ENCODE measurements at regions not wholly inside any gene's neighbourhood (a gene's known extent, or its start where the extent isn't known, plus 50 kb on each side); places are given as distances from the start of the nearest gene placed in this dataset.
"Not testable (repeated sequence)": the region's sequence is repeated elsewhere in the genome, so short reads cannot be mapped to it uniquely, and the experiment has no call there.

DNA sequence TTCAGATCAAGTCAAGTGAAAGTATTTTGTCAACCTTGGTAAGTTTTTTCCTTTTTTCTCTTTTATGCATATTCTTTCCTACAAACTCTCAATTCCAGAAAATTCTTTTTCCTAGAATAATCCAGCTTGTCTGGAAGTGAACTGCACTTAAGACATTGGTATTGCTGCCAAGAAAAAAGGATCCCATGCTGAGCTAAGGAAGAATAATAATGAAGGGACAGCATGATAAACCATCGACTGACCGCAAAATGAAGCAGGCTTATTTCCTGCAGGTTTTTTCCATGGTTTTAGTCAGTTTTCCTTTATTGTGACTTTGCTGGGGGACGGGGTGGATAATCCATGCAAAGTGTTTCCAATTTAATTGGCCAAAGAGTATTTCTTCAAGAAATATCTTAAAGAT is 857.6 kb upstream of the SLC35B3 start:
- Histone ChIP-seq H3K9me3 (ENCODE audit: control insufficient read depth, low read depth, low read length) (no peaks in the 10 kb centered on the region), H3K4me1 (ENCODE audit: control insufficient read depth, insufficient read depth, low read length) (no peaks in the 10 kb centered on the region), H3K36me3 (ENCODE audit: control insufficient read depth, insufficient read depth, low read length) (no peaks in the 10 kb centered on the region), H3K27me3 (ENCODE audit: control insufficient read depth, insufficient read depth, low read length) (no peaks in the 10 kb centered on the region), H3K4me3 (ENCODE audit: low read length) (no peak overlapping the region), H3K27ac (ENCODE audit: low read length) (no peak overlapping the region)
- WGBS (ENCODE audit: insufficient coverage, low lambda C conversion rate): 100% methylated on average over 2 of the region's 3 CpGs
- no peak for DNase-seq

DNA sequence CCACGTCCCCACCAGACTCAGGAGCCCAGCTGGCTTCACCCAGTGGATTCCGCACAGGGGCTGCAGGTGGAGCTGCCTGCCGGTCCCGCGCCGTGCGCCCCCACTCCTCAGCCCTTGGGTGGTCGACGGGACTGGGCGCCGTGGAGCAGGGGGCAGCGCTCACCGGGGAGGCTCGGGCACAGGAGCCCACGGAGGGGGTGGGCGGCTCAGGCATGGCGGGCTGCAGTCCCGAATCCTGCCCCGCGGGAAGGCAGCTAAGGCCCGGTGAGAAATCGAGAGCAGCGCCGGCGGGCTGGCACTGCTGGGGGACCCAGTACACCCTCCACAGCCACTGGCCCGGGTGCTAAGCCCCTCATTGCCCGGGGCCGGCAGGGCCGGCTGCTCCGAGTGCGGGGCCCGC is 855.0 kb upstream of the SLC35B3 start:
- not testable (repeated sequence) for H3K27me3 ChIP-seq (ENCODE audit: control insufficient read depth, insufficient read depth, low read length); DNase-seq; H3K4me3 ChIP-seq (ENCODE audit: low read length); H3K4me1 ChIP-seq (ENCODE audit: control insufficient read depth, insufficient read depth, low read length); H3K27ac ChIP-seq (ENCODE audit: low read length); H3K36me3 ChIP-seq (ENCODE audit: control insufficient read depth, insufficient read depth, low read length); H3K9me3 ChIP-seq (ENCODE audit: control insufficient read depth, low read depth, low read length)
- WGBS (ENCODE audit: insufficient coverage, low lambda C conversion rate): no CpG with 5 or more reads among the region's 32 CpGs

DNA sequence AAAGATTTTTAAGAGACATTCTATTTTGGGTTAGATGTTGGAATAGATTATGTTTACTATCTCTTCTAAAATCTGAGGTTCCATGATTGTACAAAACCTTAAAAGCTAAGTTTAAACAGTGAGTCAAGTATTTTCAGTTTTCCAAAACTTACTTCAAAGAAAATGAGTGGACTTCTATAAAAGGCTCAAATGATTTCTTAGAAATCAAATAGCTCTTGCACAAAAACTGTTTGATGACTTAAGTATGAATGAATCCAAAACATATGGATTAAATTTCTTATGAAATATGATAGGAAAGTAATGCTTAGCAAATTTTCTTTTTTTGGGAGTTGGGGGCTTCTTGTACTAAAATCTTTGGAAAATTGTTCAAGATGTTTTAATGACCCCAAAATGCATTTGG is 837.3 kb upstream of the SLC35B3 start:
- no peak overlapping the region for H3K4me3 ChIP-seq (ENCODE audit: low read length)
- DNase-seq: no peak
- no peaks in the 10 kb centered on the region for H3K36me3 ChIP-seq (ENCODE audit: control insufficient read depth, insufficient read depth, low read length)
- H3K27ac ChIP-seq (ENCODE audit: low read length): no peak overlapping the region
- no peaks in the 10 kb centered on the region for H3K4me1 ChIP-seq (ENCODE audit: control insufficient read depth, insufficient read depth, low read length)
- no peaks in the 10 kb centered on the region for H3K27me3 ChIP-seq (ENCODE audit: control insufficient read depth, insufficient read depth, low read length)
- no peaks in the 10 kb centered on the region for H3K9me3 ChIP-seq (ENCODE audit: control insufficient read depth, low read depth, low read length)

DNA sequence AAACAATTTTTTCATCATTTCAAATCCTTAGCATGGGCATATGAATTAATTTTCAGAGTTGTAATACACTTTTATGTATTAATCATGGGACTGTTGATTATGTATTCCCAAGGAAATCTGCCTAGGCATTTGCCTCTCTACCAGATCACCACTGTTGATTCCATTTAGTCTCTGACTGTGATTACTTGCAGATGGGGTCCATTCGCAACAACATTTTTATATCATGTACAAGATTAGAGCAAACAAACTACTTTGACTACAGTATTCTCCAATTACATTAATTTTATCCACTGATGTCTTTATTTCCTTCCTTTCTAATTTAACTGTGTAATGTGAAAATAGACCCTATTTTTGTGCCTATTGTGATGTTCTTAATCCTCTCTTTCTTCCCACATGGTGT is 831.4 kb upstream of the SLC35B3 start:
- Histone ChIP-seq H3K4me3 (ENCODE audit: low read length) (no peak overlapping the region), H3K27me3 (ENCODE audit: control insufficient read depth, insufficient read depth, low read length) (no peaks in the 10 kb centered on the region), H3K36me3 (ENCODE audit: control insufficient read depth, insufficient read depth, low read length) (no peaks in the 10 kb centered on the region), H3K27ac (ENCODE audit: low read length) (no peak overlapping the region), H3K4me1 (ENCODE audit: control insufficient read depth, insufficient read depth, low read length) (no peaks in the 10 kb centered on the region), H3K9me3 (ENCODE audit: control insufficient read depth, low read depth, low read length) (no peaks in the 10 kb centered on the region)
- no CpG with 5 or more reads among the region's 1 CpG for WGBS (ENCODE audit: insufficient coverage, low lambda C conversion rate)
- no peak for DNase-seq

DNA sequence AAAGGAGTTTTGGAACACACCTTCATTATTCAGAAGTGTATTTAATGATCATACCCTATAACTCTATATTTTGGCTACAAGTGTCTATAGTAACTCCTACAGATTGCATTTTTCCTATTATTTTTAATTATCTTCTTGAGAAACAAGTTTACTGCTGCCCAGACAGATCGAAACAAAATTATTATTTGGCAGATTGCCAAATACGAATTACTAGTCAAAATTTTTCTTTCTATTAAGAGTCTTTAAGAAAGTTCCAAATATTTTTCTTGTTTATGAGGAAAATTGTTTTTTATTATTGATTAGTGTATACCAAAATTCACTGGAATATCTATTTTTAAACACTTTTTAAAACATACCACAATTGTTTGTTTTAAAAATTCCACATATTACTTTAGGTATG is 821.9 kb upstream of the SLC35B3 start:
- no peak for DNase-seq
- Histone ChIP-seq H3K36me3 (ENCODE audit: control insufficient read depth, insufficient read depth, low read length) (no peaks in the 10 kb centered on the region), H3K4me3 (ENCODE audit: low read length) (no peak overlapping the region), H3K27me3 (ENCODE audit: control insufficient read depth, insufficient read depth, low read length) (no peaks in the 10 kb centered on the region), H3K27ac (ENCODE audit: low read length) (no peak overlapping the region), H3K4me1 (ENCODE audit: control insufficient read depth, insufficient read depth, low read length) (no peaks in the 10 kb centered on the region), H3K9me3 (ENCODE audit: control insufficient read depth, low read depth, low read length) (no peaks in the 10 kb centered on the region)
- WGBS (ENCODE audit: insufficient coverage, low lambda C conversion rate): 95% methylated on average over 2 of the region's 2 CpGs

DNA sequence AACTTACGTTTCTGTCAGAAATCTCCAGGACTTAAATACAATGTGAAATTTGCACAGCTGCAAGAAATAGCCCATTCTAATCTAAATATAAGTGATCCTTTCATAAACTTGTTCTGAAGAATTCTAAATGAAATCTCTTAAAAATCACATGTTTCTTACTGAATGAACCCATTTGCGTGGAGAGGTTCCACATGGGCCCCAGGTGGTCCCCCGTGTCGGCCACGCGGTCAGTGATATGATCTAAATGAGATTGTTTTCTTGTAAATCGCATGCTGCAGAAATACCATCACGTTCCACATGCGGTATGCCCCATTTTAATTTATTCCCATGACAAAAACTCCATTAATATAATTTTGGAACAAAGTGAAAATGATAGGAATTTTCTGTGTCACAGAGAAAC is 818.9 kb upstream of the SLC35B3 start:
- DNase-seq: no peak
- H3K4me1 ChIP-seq (ENCODE audit: control insufficient read depth, insufficient read depth, low read length): no peaks in the 10 kb centered on the region
- no peak overlapping the region for H3K27ac ChIP-seq (ENCODE audit: low read length)
- H3K9me3 ChIP-seq (ENCODE audit: control insufficient read depth, low read depth, low read length): no peaks in the 10 kb centered on the region
- no peak overlapping the region for H3K4me3 ChIP-seq (ENCODE audit: low read length)
- 87% methylated on average over 4 of the region's 9 CpGs for WGBS (ENCODE audit: insufficient coverage, low lambda C conversion rate)
- H3K36me3 ChIP-seq (ENCODE audit: control insufficient read depth, insufficient read depth, low read length): no peaks in the 10 kb centered on the region
- no peaks in the 10 kb centered on the region for H3K27me3 ChIP-seq (ENCODE audit: control insufficient read depth, insufficient read depth, low read length)

DNA sequence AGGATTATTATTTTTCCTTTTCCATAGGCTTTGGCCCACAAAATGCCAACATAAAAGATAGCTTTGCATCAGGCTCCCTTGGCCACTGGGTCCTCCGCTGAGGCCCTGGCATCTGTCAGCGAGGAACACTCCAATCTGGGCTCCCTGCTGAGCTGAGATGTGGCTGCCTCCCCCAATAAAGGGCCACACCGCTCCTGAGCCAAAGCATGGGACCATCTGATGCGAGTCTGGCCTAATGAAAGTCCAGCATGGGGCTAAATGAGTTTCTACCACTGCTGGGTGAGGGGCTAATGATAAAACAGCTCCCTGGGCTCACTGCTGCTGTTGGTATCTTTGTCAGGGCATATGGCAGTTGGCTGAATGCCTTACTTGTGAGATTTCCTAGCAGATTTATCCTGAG is 817.5 kb upstream of the SLC35B3 start:
- H3K36me3 ChIP-seq (ENCODE audit: control insufficient read depth, insufficient read depth, low read length): no peaks in the 10 kb centered on the region
- DNase-seq: no peak
- H3K27ac ChIP-seq (ENCODE audit: low read length): no peak overlapping the region
- WGBS (ENCODE audit: insufficient coverage, low lambda C conversion rate): no CpG with 5 or more reads among the region's 4 CpGs
- H3K27me3 ChIP-seq (ENCODE audit: control insufficient read depth, insufficient read depth, low read length): no peaks in the 10 kb centered on the region
- H3K4me1 ChIP-seq (ENCODE audit: control insufficient read depth, insufficient read depth, low read length): no peaks in the 10 kb centered on the region
- no peaks in the 10 kb centered on the region for H3K9me3 ChIP-seq (ENCODE audit: control insufficient read depth, low read depth, low read length)
- no peak overlapping the region for H3K4me3 ChIP-seq (ENCODE audit: low read length)

DNA sequence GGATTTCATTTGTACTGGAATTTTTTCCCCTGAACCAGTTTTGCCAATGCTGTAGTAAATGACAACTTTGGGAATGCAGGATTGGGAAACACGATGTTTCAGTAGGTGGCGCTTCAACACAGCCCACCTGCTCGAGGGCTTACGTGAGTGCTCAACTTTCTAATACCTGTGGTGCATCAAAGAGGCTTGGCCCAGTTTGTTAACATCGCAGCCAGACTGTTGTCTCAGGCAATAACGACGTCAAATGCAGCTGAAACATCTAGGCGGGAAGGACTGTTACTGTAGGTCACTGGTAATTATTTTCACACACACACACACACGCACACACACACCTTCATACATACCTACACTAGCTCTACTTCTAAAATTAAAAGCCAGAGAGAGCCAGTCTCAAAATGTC is 815.5 kb upstream of the SLC35B3 start:
- Histone ChIP-seq H3K4me3 (ENCODE audit: low read length) (no peak overlapping the region), H3K4me1 (ENCODE audit: control insufficient read depth, insufficient read depth, low read length) (no peaks in the 10 kb centered on the region), H3K9me3 (ENCODE audit: control insufficient read depth, low read depth, low read length) (no peaks in the 10 kb centered on the region), H3K36me3 (ENCODE audit: control insufficient read depth, insufficient read depth, low read length) (no peaks in the 10 kb centered on the region), H3K27ac (ENCODE audit: low read length) (no peak overlapping the region), H3K27me3 (ENCODE audit: control insufficient read depth, insufficient read depth, low read length) (no peaks in the 10 kb centered on the region)
- DNase-seq: peak; percentile 8 to 10
- no CpG with 5 or more reads among the region's 9 CpGs for WGBS (ENCODE audit: insufficient coverage, low lambda C conversion rate)

DNA sequence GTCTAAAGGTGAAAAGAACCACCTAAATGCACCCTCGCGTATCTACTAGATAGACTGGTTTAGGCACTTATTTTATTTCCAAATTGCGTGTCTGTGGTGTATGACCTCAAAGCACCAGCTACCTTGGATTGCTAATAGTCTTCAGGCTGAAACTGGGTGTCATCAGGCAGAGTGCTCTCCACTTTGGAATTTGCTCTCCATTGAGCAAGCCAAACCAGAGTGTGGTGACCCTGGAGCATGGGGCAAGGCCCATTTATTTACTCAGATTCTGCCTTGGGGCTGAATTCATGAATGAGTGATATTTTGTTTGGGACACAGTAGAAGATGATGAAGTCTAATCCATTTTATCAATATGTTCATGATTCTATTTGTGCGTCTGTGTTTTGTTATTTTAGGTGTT is 812.8 kb upstream of the SLC35B3 start:
- Histone ChIP-seq H3K9me3 (ENCODE audit: control insufficient read depth, low read depth, low read length) (no peaks in the 10 kb centered on the region), H3K36me3 (ENCODE audit: control insufficient read depth, insufficient read depth, low read length) (no peaks in the 10 kb centered on the region), H3K27ac (ENCODE audit: low read length) (no peak overlapping the region), H3K27me3 (ENCODE audit: control insufficient read depth, insufficient read depth, low read length) (no peaks in the 10 kb centered on the region), H3K4me1 (ENCODE audit: control insufficient read depth, insufficient read depth, low read length) (no peaks in the 10 kb centered on the region), H3K4me3 (ENCODE audit: low read length) (no peak overlapping the region)
- WGBS (ENCODE audit: insufficient coverage, low lambda C conversion rate): no CpG with 5 or more reads among the region's 4 CpGs
- no peak for DNase-seq

DNA sequence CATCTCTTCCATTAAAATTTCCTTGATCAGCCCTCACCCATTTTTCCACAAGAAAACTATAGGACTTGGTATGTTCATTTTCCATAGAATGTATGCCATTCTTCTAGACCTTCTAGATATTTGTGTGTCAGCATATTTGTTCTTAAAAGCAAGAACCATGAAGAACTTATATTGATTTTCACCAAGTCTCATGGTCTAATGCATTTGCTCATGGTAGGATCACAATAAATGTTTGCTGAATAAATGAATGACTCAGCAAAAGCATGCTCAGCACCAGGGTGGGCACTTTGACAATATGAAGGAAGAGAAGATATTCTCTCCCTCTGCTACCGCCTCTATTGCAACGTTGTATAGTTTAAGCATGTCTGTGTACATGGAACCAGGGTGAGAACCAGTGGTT is 805.5 kb upstream of the SLC35B3 start:
- no peaks in the 10 kb centered on the region for H3K9me3 ChIP-seq (ENCODE audit: control insufficient read depth, low read depth, low read length)
- no peaks in the 10 kb centered on the region for H3K4me1 ChIP-seq (ENCODE audit: control insufficient read depth, insufficient read depth, low read length)
- DNase-seq: no peak
- no peak overlapping the region for H3K4me3 ChIP-seq (ENCODE audit: low read length)
- no CpG with 5 or more reads among the region's 2 CpGs for WGBS (ENCODE audit: insufficient coverage, low lambda C conversion rate)
- H3K27ac ChIP-seq (ENCODE audit: low read length): no peak overlapping the region
- H3K36me3 ChIP-seq (ENCODE audit: control insufficient read depth, insufficient read depth, low read length): no peaks in the 10 kb centered on the region
- H3K27me3 ChIP-seq (ENCODE audit: control insufficient read depth, insufficient read depth, low read length): no peaks in the 10 kb centered on the region

DNA sequence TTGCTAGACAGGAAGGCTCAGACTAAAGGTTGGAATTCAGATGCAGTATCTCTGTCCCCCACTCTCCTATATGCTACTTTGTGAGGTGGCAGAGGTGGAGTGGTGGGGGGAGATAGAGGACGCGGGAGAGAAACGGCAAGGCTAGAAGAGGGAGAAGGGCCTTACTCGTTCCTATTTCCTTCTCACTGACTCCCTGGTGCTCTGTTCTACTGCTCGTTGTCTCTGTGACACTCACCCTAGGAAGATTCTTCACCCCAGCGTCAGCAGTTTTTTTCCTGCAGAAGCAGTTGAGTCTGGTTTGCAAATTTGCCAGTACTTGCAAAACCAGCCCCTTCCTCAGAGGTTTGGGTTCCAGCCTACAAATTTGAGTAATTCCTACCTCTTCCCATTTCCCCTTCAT is 801.1 kb upstream of the SLC35B3 start:
- H3K27ac ChIP-seq (ENCODE audit: low read length): no peak overlapping the region
- WGBS (ENCODE audit: insufficient coverage, low lambda C conversion rate): no CpG with 5 or more reads among the region's 6 CpGs
- H3K36me3 ChIP-seq (ENCODE audit: control insufficient read depth, insufficient read depth, low read length): no peaks in the 10 kb centered on the region
- no peaks in the 10 kb centered on the region for H3K4me1 ChIP-seq (ENCODE audit: control insufficient read depth, insufficient read depth, low read length)
- no peaks in the 10 kb centered on the region for H3K9me3 ChIP-seq (ENCODE audit: control insufficient read depth, low read depth, low read length)
- no peak for DNase-seq
- H3K27me3 ChIP-seq (ENCODE audit: control insufficient read depth, insufficient read depth, low read length): no peaks in the 10 kb centered on the region
- H3K4me3 ChIP-seq (ENCODE audit: low read length): no peak overlapping the region
